Caco-2 (cell line): ENCODE measurements at regions not wholly inside any gene's neighbourhood (a gene's known extent, or its start where the extent isn't known, plus 50 kb on each side); places are given as distances from the start of the nearest gene placed in this dataset.

Source experiments
- BruUV-seq: library from RNA; stranded (reverse); fragments of 400-500 nt; replicated peaks from 2 replicates; lab custom pipeline; 2021; lab: Mats Ljungman, UMichigan
- CTCF ChIA-PET: fragments of 300-600 bp; sonication (Branson Sonifier 250); formaldehyde crosslinking; loops from one replicate; lab custom pipeline; 2022; ENCODE audit warnings: antibody characterized with exemption; lab: Charles Lee
- POLR2A ChIA-PET: fragments of 300-600 bp; sonication (Branson Sonifier 250); formaldehyde crosslinking; loops from one replicate; lab custom pipeline; 2022; ENCODE audit warnings: antibody characterized with exemption; lab: Charles Lee
- DNase-seq, 2 experiments: peaks; one replicate each; pipeline versions ENCODE4 v3.0.0 to v3.0.0-alpha.2; 2020 to 2022
- H3K27me3 ChIP-seq: replicated peaks from 2 replicates; pipeline ENCODE4 v1.6.0; 2011; ENCODE audit warnings: low read length; ENCODE audit not compliant: control insufficient read depth, insufficient read depth
- H3K36me3 ChIP-seq: 2 replicates; pipeline ENCODE4 v1.5.1; 2011; ENCODE audit warnings: low read length; ENCODE audit not compliant: control insufficient read depth, insufficient read depth
- H3K4me1 ChIP-seq: fragments of 250-450 bp; sonication (Bioruptor Pico); 2 replicates; pipeline ENCODE4 v1.5.1; 2020; ENCODE audit warnings: mild to moderate bottlenecking
- H3K4me3 ChIP-seq: 2 replicates; pipeline ENCODE4 v1.5.1; 2011; ENCODE audit warnings: low read depth, mild to moderate bottlenecking, control low read depth, low read length
- H3K9me3 ChIP-seq: fragments of 250-450 bp; sonication (Bioruptor Pico); 2 replicates; pipeline ENCODE4 v1.5.1; 2020; ENCODE audit warnings: mild to moderate bottlenecking, moderate library complexity
- H3K27ac Mint-ChIP-seq: one replicate; pipeline ENCODE4 v1.8.0; 2022; ENCODE audit warnings: mixed read lengths; ENCODE audit not compliant: unreplicated experiment
- H3K27me3 Mint-ChIP-seq: one replicate; pipeline ENCODE4 v1.8.0; 2022; ENCODE audit warnings: mixed read lengths; ENCODE audit not compliant: insufficient read depth, unreplicated experiment
- H3K36me3 Mint-ChIP-seq: one replicate; pipeline ENCODE4 v1.8.0; 2022; ENCODE audit warnings: mild to moderate bottlenecking, mixed read lengths; ENCODE audit not compliant: insufficient read depth, unreplicated experiment
- H3K4me1 Mint-ChIP-seq: one replicate; pipeline ENCODE4 v1.8.0; 2022; ENCODE audit warnings: low read depth, mixed read lengths; ENCODE audit not compliant: unreplicated experiment
- H3K4me3 Mint-ChIP-seq: one replicate; pipeline ENCODE4 v1.8.0; 2022; ENCODE audit warnings: mild to moderate bottlenecking, moderate library complexity, mixed read lengths; ENCODE audit not compliant: unreplicated experiment
- H3K9me3 Mint-ChIP-seq: one replicate; pipeline ENCODE4 v1.8.0; 2022; ENCODE audit warnings: mixed read lengths; ENCODE audit not compliant: unreplicated experiment
- intact Hi-C: fragments of 100-400 bp; cut with micrococcal nuclease; formaldehyde crosslinking; loops from one replicate; pipeline ENCODE4 v1.10.0; 2022; ENCODE audit not compliant: unreplicated experiment
- TF ChIP-seq, protein P1 (sequence below), 2 experiments: fragments of 200-600 bp in 1 of 2; IDR thresholded peaks; 1 replicate in 1 of 2; 2 replicates in 1 of 2; pipeline versions ENCODE4 v1.5.1 to v1.8.0; 2011 to 2022; ENCODE audit warnings: antibody characterized with exemption in 1 of 2, control low read depth in 1 of 2, inconsistent platforms in 1 of 2, low read depth in 1 of 2, low read length in 1 of 2, mild to moderate bottlenecking in 1 of 2, moderate library complexity in 1 of 2; ENCODE audit not compliant: insufficient read depth in 1 of 2, severe bottlenecking in 1 of 2, unreplicated experiment in 1 of 2

GRCh38 chr4:54540931-54541330 lies 116.8 kb upstream of the KIT start:
- ChIA-PET POLR2A (no interaction called here), CTCF (no interaction called here)
- no peak for DNase-seq
- Histone ChIP-seq H3K4me3 (no peak overlapping the region), H3K36me3 (no peaks in the 10 kb centered on the region), H3K9me3 (no peaks in the 10 kb centered on the region), H3K4me1 (peaks cover 5% of the 10 kb centered on the region; the same call in 1 of the 2 replicates), H3K27me3 (no peaks in the 10 kb centered on the region)
- TF ChIP-seq, protein P1, sequence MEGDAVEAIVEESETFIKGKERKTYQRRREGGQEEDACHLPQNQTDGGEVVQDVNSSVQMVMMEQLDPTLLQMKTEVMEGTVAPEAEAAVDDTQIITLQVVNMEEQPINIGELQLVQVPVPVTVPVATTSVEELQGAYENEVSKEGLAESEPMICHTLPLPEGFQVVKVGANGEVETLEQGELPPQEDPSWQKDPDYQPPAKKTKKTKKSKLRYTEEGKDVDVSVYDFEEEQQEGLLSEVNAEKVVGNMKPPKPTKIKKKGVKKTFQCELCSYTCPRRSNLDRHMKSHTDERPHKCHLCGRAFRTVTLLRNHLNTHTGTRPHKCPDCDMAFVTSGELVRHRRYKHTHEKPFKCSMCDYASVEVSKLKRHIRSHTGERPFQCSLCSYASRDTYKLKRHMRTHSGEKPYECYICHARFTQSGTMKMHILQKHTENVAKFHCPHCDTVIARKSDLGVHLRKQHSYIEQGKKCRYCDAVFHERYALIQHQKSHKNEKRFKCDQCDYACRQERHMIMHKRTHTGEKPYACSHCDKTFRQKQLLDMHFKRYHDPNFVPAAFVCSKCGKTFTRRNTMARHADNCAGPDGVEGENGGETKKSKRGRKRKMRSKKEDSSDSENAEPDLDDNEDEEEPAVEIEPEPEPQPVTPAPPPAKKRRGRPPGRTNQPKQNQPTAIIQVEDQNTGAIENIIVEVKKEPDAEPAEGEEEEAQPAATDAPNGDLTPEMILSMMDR (IDR thresholded peaks at IDR 0.05; ENCODE audit: insufficient read depth in 1 of 2, low read depth in 1 of 2, low read length in 1 of 2, severe bottlenecking in 1 of 2, unreplicated experiment in 1 of 2), result no peak
- H3K4me3 Mint-ChIP-seq, result peak overlapping the region; percentile 7
- BruUV-seq, result no TSS peak
- no peak overlapping the region for H3K27ac Mint-ChIP-seq
- intact Hi-C loops, result no loop called here
- no peaks in the 10 kb centered on the region for H3K36me3 Mint-ChIP-seq
- H3K9me3 Mint-ChIP-seq, result no peaks in the 10 kb centered on the region
- H3K27me3 Mint-ChIP-seq, result no peaks in the 10 kb centered on the region
- H3K4me1 Mint-ChIP-seq, result peaks cover 22% of the 10 kb centered on the region

GRCh38 chr4:54541426-54542118 lies 116.2 kb upstream of the KIT start:
- Histone ChIP-seq H3K27me3 (no peaks in the 10 kb centered on the region), H3K4me1 (peaks cover 5% of the 10 kb centered on the region; the same call in 1 of the 2 replicates), H3K9me3 (no peaks in the 10 kb centered on the region), H3K36me3 (no peaks in the 10 kb centered on the region), H3K4me3 (no peak overlapping the region)
- no peaks in the 10 kb centered on the region for H3K27me3 Mint-ChIP-seq
- no peaks in the 10 kb centered on the region for H3K36me3 Mint-ChIP-seq
- no peak overlapping the region for H3K4me3 Mint-ChIP-seq
- no peaks in the 10 kb centered on the region for H3K9me3 Mint-ChIP-seq
- TF ChIP-seq, protein P1 (IDR thresholded peaks at IDR 0.05; ENCODE audit: insufficient read depth in 1 of 2, low read depth in 1 of 2, low read length in 1 of 2, severe bottlenecking in 1 of 2, unreplicated experiment in 1 of 2), result no peak
- ChIA-PET POLR2A (no interaction called here), CTCF (no interaction called here)
- H3K27ac Mint-ChIP-seq, result no peak overlapping the region
- intact Hi-C loops, result no loop called here
- no TSS peak for BruUV-seq
- no peak for DNase-seq
- H3K4me1 Mint-ChIP-seq, result peaks cover 22% of the 10 kb centered on the region

DNA sequence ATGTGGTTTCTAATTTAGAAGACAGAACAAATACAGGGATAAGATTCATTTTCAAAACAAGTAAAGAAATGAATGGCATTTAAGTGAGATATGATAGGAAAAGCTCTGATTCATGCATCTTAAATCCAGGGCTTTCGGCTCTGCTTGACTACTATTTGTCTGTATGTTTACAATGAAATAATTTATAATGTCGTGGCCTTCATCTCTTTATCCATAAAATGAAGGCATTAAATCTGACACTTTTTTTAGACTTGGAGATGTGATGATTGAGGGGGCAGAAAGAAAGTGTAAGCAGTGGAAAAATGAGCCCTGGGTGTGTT lies 115.7 kb upstream of the KIT start:
- Mint-ChIP-seq H3K27me3 (no peaks in the 10 kb centered on the region), H3K9me3 (no peaks in the 10 kb centered on the region), H3K36me3 (no peaks in the 10 kb centered on the region), H3K4me1 (peaks cover 22% of the 10 kb centered on the region), H3K4me3 (no peak overlapping the region), H3K27ac (no peak overlapping the region)
- H3K27me3 ChIP-seq, result no peaks in the 10 kb centered on the region
- TF ChIP-seq, protein P1 (IDR thresholded peaks at IDR 0.05; ENCODE audit: insufficient read depth in 1 of 2, low read depth in 1 of 2, low read length in 1 of 2, severe bottlenecking in 1 of 2, unreplicated experiment in 1 of 2), result no peak
- H3K4me1 ChIP-seq, result peaks cover 5% of the 10 kb centered on the region; the same call in 1 of the 2 replicates
- ChIA-PET CTCF (no interaction called here), POLR2A (no interaction called here)
- BruUV-seq, result no TSS peak
- H3K9me3 ChIP-seq, result no peaks in the 10 kb centered on the region
- intact Hi-C loops, result no loop called here
- no peak for DNase-seq
- H3K4me3 ChIP-seq, result no peak overlapping the region
- H3K36me3 ChIP-seq, result no peaks in the 10 kb centered on the region
